AG09319 (cell line): ENCODE measurements at regions not wholly inside any gene's neighbourhood (a gene's known extent, or its start where the extent isn't known, plus 50 kb on each side); places are given as distances from the start of the nearest gene placed in this dataset.
"Not testable (repeated sequence)": the region's sequence is repeated elsewhere in the genome, so short reads cannot be mapped to it uniquely, and the experiment has no call there.

ENCODE experiments used
- DNase-seq: peaks from one replicate; pipeline ENCODE4 v3.0.0-alpha.2; 2010; ENCODE audit warnings: low read depth; ENCODE audit errors: extremely low read depth
- CTCF ChIP-seq: IDR thresholded peaks from 2 replicates; pipeline ENCODE4 v1.5.1; 2011; ENCODE audit warnings: low read depth, mild to moderate bottlenecking, inconsistent platforms, low read length, moderate library complexity

GRCh38 chr15:69561071-69561784 lies 108.6 kb downstream of the RPLP1 start:
- DNase-seq: no peak

GRCh38 chr15:69562116-69562515 lies 109.5 kb downstream of the RPLP1 start:
- no peak for TF ChIP-seq CTCF
- DNase-seq: no peak

More at GRCh38 chr15:69561071-69561784, 108.6 kb downstream of the RPLP1 start:
- no peak for TF ChIP-seq CTCF

GRCh38 chr15:69562564-69562963 lies 109.9 kb downstream of the RPLP1 start:
- no peak for DNase-seq
- no peak for TF ChIP-seq CTCF

GRCh38 chr15:69565066-69565655 lies 112.5 kb downstream of the RPLP1 start:
- DNase-seq: no peak
- TF ChIP-seq CTCF: no peak

DNA sequence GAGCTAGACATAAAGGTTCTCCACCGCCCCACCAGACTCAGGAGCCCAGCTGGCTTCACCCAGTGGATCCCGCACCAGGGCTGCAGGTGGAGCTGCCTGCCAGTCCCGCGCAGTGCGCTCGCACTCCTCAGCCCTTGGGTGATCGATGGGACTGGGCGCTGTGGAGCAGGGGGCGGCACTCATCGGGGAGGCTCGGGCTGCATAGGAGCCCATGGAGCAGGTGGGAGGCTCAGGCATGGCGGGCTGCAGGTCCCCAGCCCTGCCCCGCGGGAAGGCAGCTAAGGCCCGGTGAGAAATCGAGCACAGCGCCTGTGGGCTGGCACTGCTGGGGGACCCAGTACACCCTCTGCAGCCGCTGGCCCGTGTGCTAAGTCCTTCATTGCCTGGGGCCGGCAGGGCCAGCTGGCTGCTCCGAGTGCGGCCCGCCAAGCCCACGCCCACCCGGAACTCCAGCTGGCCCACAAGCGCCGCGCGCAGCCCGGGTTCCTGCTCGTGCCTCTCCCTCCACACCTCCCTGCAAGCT lies 114.7 kb downstream of the RPLP1 start:
- DNase-seq: not testable (repeated sequence)

DNA sequence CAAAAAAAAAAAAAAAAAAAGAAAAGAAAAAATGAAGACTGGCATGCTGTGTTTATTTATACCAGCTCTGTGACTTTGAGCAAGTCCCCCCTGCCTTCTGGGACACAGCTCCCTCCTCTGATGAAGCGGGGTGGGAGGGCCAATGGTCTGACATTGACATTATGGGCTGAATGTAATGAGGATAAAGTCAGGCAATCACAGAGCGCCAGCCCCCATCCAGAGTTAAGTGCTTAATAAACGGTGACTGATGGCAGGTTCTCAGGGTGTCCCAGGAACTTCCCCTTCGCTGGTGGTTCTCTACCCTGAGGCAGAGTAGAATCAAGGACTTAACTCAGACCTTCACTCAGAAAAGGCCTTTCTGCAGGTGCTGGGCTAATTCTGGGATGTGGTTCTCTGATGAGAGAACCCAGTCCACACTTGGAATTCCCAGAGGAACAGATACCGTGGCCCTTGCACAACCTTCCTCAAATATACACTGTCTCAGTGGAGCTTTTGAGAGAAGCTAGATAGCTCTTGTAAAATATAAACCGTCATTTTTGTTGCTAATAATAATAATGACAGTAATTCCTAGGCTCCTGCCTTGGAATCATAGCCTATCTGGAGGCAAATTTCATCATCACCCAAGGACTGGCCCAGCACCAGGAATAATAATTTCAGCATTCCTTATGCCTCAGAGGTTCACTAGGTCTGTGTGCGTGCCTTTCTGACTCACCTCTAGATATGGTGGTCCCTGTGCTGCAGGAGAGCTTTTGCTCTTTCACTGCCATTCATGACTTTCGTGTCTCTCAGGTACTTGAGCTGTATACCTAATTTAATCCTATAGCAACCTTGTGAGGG lies 115.8 kb downstream of the RPLP1 start:
- DNase-seq: no peak
- TF ChIP-seq CTCF: no peak

DNA sequence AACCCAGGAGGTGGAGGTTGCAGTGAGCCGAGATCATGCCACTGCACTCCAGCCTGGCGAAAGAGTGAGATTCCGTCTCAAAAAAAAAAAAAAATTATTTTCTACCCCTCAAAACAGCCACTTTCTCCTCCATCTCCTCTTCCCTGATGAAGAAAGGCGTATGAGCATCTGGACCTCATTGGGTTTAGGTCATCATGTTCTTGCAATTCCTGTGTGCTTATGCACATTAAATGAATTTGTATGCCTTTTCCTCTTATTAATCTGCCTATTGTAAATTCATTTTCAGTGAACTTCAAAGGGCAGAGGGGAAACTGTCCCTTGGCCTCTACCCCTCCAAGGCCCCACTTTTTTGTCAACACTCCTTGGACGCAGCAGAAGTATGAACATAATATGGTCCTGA lies 117.8 kb downstream of the RPLP1 start:
- no peak for TF ChIP-seq CTCF
- no peak for DNase-seq
